ENCODE measurements at regions not wholly inside any gene's neighbourhood (a gene's known extent, or its start where the extent isn't known, plus 50 kb on each side); places are given as distances from the start of the nearest gene placed in this dataset.
"Not testable (repeated sequence)": the region's sequence is repeated elsewhere in the genome, so short reads cannot be mapped to it uniquely, and the experiment has no call there.

DNA sequence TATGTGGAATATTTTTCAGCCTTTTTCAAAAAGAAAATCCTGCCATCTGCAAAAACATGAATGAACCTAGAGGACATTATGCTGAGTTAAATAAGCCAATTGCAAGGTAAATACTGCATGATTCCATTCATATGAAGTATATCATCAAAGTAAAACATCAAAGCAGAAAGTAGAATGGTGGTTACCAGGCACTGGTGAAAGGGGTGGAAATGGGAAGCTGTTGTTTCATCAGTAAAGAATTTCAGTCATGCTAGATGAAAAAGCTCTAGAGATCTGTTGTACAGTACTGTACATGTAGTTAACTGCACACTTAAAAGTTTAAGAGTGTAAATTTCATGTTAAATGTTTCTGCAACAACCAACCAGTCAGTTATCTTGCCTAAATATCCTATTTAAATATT is 196.8 kb upstream of the ADGRL3 start:
- peaks cover 3 to 6% of the 10 kb centered on the region in 2 donors for H3K9me3 ChIP-seq (ENCODE audit: control insufficient read depth in 2 of 2, low read length in 2 of 2)
- no peak overlapping the region for H3K27ac ChIP-seq (ENCODE audit: low read depth in 2 of 2, low read length in 2 of 2)
- H3K27me3 ChIP-seq (ENCODE audit: control insufficient read depth in 2 of 2, insufficient read depth in 2 of 2, low read length in 2 of 2) = no peaks in the 10 kb centered on the region
- no peaks in the 10 kb centered on the region for H3K4me1 ChIP-seq (ENCODE audit: control insufficient read depth in 2 of 2, insufficient read depth in 2 of 2, low read length in 2 of 2)
- H3K9ac ChIP-seq (ENCODE audit: low read depth in 1 of 2, low read length in 2 of 2) = no peak overlapping the region
- H3K36me3 ChIP-seq (ENCODE audit: control insufficient read depth in 2 of 2, insufficient read depth in 2 of 2, low read length in 2 of 2) = no peaks in the 10 kb centered on the region
- H3K4me3 ChIP-seq (ENCODE audit: low read length in 2 of 2) = no peak overlapping the region

DNA sequence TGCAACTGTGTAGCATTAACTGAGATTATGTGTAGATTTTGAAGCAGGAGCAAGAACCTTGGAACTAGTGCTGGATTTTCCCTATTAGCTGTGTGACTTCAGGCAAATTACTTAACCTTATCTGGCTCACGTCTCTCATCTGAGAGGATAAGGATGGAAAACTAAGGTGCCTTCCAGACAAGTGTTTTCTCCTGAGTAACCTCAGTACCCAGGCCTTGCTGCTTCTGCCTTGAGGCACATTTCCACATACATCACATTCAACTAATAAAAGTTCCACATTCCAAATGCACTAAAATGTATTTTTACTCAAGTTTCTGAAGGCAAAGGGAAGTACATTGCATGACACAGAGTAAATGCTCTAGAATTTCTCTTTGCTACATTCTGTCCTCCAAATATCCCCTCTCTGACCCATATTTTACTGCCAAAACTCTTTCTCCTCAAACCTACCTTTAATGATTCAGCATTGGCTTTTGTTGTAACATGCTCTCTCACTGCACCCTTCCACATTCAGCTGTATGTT is 195.4 kb upstream of the ADGRL3 start:
- Histone ChIP-seq H3K27ac (ENCODE audit: low read depth in 2 of 2, low read length in 2 of 2) (no peak overlapping the region), H3K27me3 (ENCODE audit: control insufficient read depth in 2 of 2, insufficient read depth in 2 of 2, low read length in 2 of 2) (no peaks in the 10 kb centered on the region), H3K9me3 (ENCODE audit: control insufficient read depth in 2 of 2, low read length in 2 of 2) (peaks cover 3% of the 10 kb centered on the region in 2 donors), H3K4me3 (ENCODE audit: low read length in 2 of 2) (no peak overlapping the region), H3K4me1 (ENCODE audit: control insufficient read depth in 2 of 2, insufficient read depth in 2 of 2, low read length in 2 of 2) (no peaks in the 10 kb centered on the region), H3K36me3 (ENCODE audit: control insufficient read depth in 2 of 2, insufficient read depth in 2 of 2, low read length in 2 of 2) (no peaks in the 10 kb centered on the region), H3K9ac (ENCODE audit: low read depth in 1 of 2, low read length in 2 of 2) (no peak overlapping the region)

DNA sequence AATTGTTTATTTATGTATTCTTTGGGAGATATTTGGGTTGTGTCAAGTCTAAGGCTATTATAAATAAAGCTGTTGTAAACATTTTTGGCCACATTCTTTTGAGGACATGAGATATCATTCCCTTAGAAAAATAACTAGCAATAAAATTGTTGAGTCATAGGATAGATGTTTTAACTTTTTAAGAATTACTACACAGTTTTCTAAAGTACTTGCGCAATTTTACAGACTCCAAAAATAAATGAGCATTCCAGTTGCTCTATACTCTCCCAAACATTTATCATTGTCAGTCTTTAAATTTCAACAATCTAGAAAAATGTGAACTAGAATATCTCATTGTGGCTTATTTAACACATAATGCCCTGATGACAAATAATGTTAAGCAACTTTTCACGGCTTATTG is 189.1 kb upstream of the ADGRL3 start:
- H3K9ac ChIP-seq (ENCODE audit: low read depth in 1 of 2, low read length in 2 of 2) = no peak overlapping the region
- H3K27ac ChIP-seq (ENCODE audit: low read depth in 2 of 2, low read length in 2 of 2) = no peak overlapping the region
- no peaks in the 10 kb centered on the region for H3K36me3 ChIP-seq (ENCODE audit: control insufficient read depth in 2 of 2, insufficient read depth in 2 of 2, low read length in 2 of 2)
- H3K9me3 ChIP-seq (ENCODE audit: control insufficient read depth in 2 of 2, low read length in 2 of 2) = peaks cover 0 to 3% of the 10 kb centered on the region in 2 donors
- no peaks in the 10 kb centered on the region for H3K27me3 ChIP-seq (ENCODE audit: control insufficient read depth in 2 of 2, insufficient read depth in 2 of 2, low read length in 2 of 2)
- no peak overlapping the region for H3K4me3 ChIP-seq (ENCODE audit: low read length in 2 of 2)
- H3K4me1 ChIP-seq (ENCODE audit: control insufficient read depth in 2 of 2, insufficient read depth in 2 of 2, low read length in 2 of 2) = no peaks in the 10 kb centered on the region

DNA sequence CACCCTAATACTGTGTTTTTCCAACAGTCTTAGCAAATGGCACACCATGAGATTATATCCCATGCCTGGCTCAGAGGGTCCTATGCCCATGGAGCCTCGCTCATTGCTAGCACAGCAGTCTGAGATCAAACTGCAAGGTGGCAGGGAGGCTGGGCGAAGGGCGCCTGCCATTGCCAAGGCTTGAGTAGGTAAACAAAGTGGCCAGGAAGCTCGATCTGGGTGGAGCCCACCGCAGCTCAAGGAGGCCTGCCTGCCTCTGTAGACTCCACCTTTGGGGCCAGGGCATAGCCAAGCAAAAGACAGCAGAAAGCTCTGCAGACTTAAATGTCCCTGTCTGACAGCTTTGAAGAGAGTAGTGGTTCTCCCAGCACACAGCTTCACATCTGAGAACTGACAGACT is 188.2 kb upstream of the ADGRL3 start:
- not testable (repeated sequence) for H3K27ac ChIP-seq (ENCODE audit: low read depth in 2 of 2, low read length in 2 of 2); H3K9ac ChIP-seq (ENCODE audit: low read depth in 1 of 2, low read length in 2 of 2); H3K36me3 ChIP-seq (ENCODE audit: control insufficient read depth in 2 of 2, insufficient read depth in 2 of 2, low read length in 2 of 2); H3K27me3 ChIP-seq (ENCODE audit: control insufficient read depth in 2 of 2, insufficient read depth in 2 of 2, low read length in 2 of 2); H3K4me3 ChIP-seq (ENCODE audit: low read length in 2 of 2); H3K9me3 ChIP-seq (ENCODE audit: control insufficient read depth in 2 of 2, low read length in 2 of 2); H3K4me1 ChIP-seq (ENCODE audit: control insufficient read depth in 2 of 2, insufficient read depth in 2 of 2, low read length in 2 of 2)

DNA sequence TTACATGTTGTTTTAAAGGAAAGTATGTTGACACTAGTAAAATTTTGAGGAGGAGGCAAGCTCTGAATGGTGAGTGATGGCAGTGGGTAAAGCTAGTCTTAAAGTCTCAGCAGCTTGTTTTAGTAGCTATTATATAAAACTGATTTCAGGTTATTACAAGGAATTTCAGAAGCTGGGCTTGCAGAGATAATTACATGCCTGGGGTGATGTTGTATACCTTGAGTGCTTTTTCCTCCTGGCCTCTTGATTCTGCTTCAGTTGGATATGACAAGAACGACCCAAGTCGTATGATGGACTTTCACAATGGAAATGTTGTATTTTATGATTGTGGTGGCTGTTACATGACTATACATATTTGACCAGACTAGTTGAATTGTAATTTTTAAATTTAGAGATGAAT is 175.5 kb upstream of the ADGRL3 start:
- Histone ChIP-seq H3K9ac (ENCODE audit: low read depth in 1 of 2, low read length in 2 of 2) (no peak overlapping the region), H3K4me1 (ENCODE audit: control insufficient read depth in 2 of 2, insufficient read depth in 2 of 2, low read length in 2 of 2) (no peaks in the 10 kb centered on the region), H3K27ac (ENCODE audit: low read depth in 2 of 2, low read length in 2 of 2) (no peak overlapping the region), H3K36me3 (ENCODE audit: control insufficient read depth in 2 of 2, insufficient read depth in 2 of 2, low read length in 2 of 2) (no peaks in the 10 kb centered on the region), H3K27me3 (ENCODE audit: control insufficient read depth in 2 of 2, insufficient read depth in 2 of 2, low read length in 2 of 2) (no peaks in the 10 kb centered on the region), H3K9me3 (ENCODE audit: control insufficient read depth in 2 of 2, low read length in 2 of 2) (no peaks in the 10 kb centered on the region), H3K4me3 (ENCODE audit: low read length in 2 of 2) (no peak overlapping the region)

DNA sequence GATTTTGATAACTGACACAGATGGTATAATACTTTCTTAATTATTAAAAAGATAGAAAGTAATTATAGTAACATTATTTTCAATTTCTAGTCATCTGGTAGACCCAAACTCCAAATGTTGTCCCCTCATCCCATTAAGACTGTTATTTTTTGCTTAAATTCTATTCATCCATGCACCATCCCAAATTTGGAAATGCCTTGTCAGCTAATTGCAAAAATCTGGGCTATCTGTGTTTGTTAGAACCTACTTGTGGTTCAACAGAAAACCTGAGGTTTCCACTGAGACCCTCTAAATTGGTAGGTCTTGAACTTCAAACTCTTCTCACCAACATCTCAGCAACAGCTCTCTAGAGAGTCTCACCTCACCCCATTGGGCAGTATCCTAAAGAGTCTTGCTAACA is 172.2 kb upstream of the ADGRL3 start:
- no peaks in the 10 kb centered on the region for H3K36me3 ChIP-seq (ENCODE audit: control insufficient read depth in 2 of 2, insufficient read depth in 2 of 2, low read length in 2 of 2)
- H3K27ac ChIP-seq (ENCODE audit: low read depth in 2 of 2, low read length in 2 of 2) = no peak overlapping the region
- H3K27me3 ChIP-seq (ENCODE audit: control insufficient read depth in 2 of 2, insufficient read depth in 2 of 2, low read length in 2 of 2) = no peaks in the 10 kb centered on the region
- no peaks in the 10 kb centered on the region for H3K4me1 ChIP-seq (ENCODE audit: control insufficient read depth in 2 of 2, insufficient read depth in 2 of 2, low read length in 2 of 2)
- H3K9me3 ChIP-seq (ENCODE audit: control insufficient read depth in 2 of 2, low read length in 2 of 2) = no peaks in the 10 kb centered on the region
- no peak overlapping the region for H3K4me3 ChIP-seq (ENCODE audit: low read length in 2 of 2)
- H3K9ac ChIP-seq (ENCODE audit: low read depth in 1 of 2, low read length in 2 of 2) = no peak overlapping the region

DNA sequence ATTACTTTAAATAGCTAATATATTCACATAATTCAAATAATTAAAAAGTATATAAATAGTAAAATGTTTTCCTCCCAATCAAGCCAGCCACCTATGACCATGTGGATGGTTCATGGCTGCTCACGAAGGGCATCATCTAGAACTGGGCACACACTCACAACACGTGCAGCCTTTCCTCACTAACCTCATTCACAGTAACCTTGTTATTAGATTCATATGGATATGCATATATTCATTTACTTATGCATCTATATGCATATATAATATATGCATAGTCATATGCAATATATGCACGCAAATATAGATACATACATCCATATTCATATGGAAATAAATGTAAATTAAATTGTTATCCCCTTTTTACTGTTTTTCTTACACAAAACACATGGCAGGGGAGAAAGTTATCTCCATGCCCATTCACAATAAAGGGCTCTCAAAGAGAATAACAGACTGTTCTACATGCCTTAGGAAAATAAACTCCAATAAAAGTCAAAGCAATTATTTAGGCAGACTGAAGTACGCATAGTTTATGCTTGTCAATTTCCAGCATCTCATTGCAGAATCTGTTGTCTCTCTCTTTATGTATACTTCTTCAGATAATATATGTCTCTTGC is 163.9 kb upstream of the ADGRL3 start:
- no peaks in the 10 kb centered on the region for H3K36me3 ChIP-seq (ENCODE audit: control insufficient read depth in 2 of 2, insufficient read depth in 2 of 2, low read length in 2 of 2)
- no peaks in the 10 kb centered on the region for H3K27me3 ChIP-seq (ENCODE audit: control insufficient read depth in 2 of 2, insufficient read depth in 2 of 2, low read length in 2 of 2)
- no peak overlapping the region for H3K9ac ChIP-seq (ENCODE audit: low read depth in 1 of 2, low read length in 2 of 2)
- H3K27ac ChIP-seq (ENCODE audit: low read depth in 2 of 2, low read length in 2 of 2) = no peak overlapping the region
- H3K9me3 ChIP-seq (ENCODE audit: control insufficient read depth in 2 of 2, low read length in 2 of 2) = no peaks in the 10 kb centered on the region
- H3K4me1 ChIP-seq (ENCODE audit: control insufficient read depth in 2 of 2, insufficient read depth in 2 of 2, low read length in 2 of 2) = no peaks in the 10 kb centered on the region
- no peak overlapping the region for H3K4me3 ChIP-seq (ENCODE audit: low read length in 2 of 2)

DNA sequence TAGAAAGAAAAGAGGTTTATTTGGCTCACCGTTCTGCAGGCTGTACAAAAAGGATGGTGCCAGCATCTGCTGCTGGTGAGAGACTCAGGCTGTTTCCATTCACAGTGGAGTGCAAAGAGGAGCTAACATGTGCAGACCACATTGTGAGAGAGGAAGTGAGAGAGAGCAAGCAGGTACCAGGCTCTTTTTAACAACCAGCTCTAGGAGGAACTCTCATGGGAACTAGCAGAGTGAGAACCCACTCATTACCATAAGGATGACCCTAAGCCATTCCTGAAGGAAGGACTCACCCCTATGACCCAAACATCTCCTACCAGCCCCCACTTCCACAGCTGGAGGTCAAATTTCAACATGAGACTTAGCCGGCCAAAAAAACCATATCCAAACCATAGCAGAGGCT is 158.6 kb upstream of the ADGRL3 start:
- no peak overlapping the region for H3K4me3 ChIP-seq (ENCODE audit: low read length in 2 of 2)
- H3K4me1 ChIP-seq (ENCODE audit: control insufficient read depth in 2 of 2, insufficient read depth in 2 of 2, low read length in 2 of 2) = no peaks in the 10 kb centered on the region
- H3K9ac ChIP-seq (ENCODE audit: low read depth in 1 of 2, low read length in 2 of 2) = no peak overlapping the region
- H3K36me3 ChIP-seq (ENCODE audit: control insufficient read depth in 2 of 2, insufficient read depth in 2 of 2, low read length in 2 of 2) = no peaks in the 10 kb centered on the region
- no peaks in the 10 kb centered on the region for H3K27me3 ChIP-seq (ENCODE audit: control insufficient read depth in 2 of 2, insufficient read depth in 2 of 2, low read length in 2 of 2)
- no peaks in the 10 kb centered on the region for H3K9me3 ChIP-seq (ENCODE audit: control insufficient read depth in 2 of 2, low read length in 2 of 2)
- no peak overlapping the region for H3K27ac ChIP-seq (ENCODE audit: low read depth in 2 of 2, low read length in 2 of 2)

DNA sequence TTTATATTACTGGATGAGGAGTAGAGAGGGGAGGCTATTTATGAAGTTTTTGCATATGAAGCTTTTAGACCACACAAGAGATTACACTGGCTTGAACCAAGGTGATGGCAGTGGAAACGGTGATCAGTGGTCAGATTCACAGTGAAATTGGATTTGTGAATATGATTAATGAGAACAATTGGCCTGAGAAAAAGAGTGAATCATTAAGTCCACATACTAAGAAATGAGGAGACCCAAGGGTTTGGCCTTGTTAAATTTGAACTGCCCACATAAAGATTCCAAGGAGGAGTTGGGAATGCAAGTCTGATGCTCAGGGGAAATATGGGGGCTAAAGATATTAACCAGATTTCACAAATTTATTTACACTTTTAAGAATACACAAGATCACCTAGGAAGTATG is 155.3 kb upstream of the ADGRL3 start:
- no peak overlapping the region for H3K4me3 ChIP-seq (ENCODE audit: low read length in 2 of 2)
- H3K9ac ChIP-seq (ENCODE audit: low read depth in 1 of 2, low read length in 2 of 2) = no peak overlapping the region
- no peaks in the 10 kb centered on the region for H3K4me1 ChIP-seq (ENCODE audit: control insufficient read depth in 2 of 2, insufficient read depth in 2 of 2, low read length in 2 of 2)
- no peaks in the 10 kb centered on the region for H3K9me3 ChIP-seq (ENCODE audit: control insufficient read depth in 2 of 2, low read length in 2 of 2)
- H3K36me3 ChIP-seq (ENCODE audit: control insufficient read depth in 2 of 2, insufficient read depth in 2 of 2, low read length in 2 of 2) = no peaks in the 10 kb centered on the region
- no peak overlapping the region for H3K27ac ChIP-seq (ENCODE audit: low read depth in 2 of 2, low read length in 2 of 2)
- H3K27me3 ChIP-seq (ENCODE audit: control insufficient read depth in 2 of 2, insufficient read depth in 2 of 2, low read length in 2 of 2) = no peaks in the 10 kb centered on the region

DNA sequence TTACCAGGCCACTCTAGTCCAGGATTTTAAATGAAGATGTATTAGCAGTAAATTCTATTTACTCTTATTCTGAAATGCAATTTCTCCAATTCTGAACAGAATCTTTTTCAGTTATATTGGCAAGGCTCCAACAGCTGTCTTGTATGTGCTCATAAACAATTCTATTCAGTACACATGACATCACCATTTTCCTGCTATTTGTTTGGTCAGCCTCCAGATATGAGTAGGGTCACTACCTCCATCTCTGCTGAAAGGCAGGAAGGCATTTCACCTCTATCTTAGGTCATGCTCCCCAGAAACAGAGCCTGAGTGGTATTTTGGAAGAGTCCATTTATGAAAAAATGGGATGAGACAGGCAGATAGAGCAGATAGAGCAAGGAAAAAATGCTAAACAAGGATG is 151.1 kb upstream of the ADGRL3 start:
- Histone ChIP-seq H3K27ac (ENCODE audit: low read depth in 2 of 2, low read length in 2 of 2) (no peak overlapping the region), H3K27me3 (ENCODE audit: control insufficient read depth in 2 of 2, insufficient read depth in 2 of 2, low read length in 2 of 2) (no peaks in the 10 kb centered on the region), H3K4me3 (ENCODE audit: low read length in 2 of 2) (no peak overlapping the region), H3K9ac (ENCODE audit: low read depth in 1 of 2, low read length in 2 of 2) (no peak overlapping the region), H3K36me3 (ENCODE audit: control insufficient read depth in 2 of 2, insufficient read depth in 2 of 2, low read length in 2 of 2) (no peaks in the 10 kb centered on the region), H3K9me3 (ENCODE audit: control insufficient read depth in 2 of 2, low read length in 2 of 2) (no peaks in the 10 kb centered on the region), H3K4me1 (ENCODE audit: control insufficient read depth in 2 of 2, insufficient read depth in 2 of 2, low read length in 2 of 2) (no peaks in the 10 kb centered on the region)

DNA sequence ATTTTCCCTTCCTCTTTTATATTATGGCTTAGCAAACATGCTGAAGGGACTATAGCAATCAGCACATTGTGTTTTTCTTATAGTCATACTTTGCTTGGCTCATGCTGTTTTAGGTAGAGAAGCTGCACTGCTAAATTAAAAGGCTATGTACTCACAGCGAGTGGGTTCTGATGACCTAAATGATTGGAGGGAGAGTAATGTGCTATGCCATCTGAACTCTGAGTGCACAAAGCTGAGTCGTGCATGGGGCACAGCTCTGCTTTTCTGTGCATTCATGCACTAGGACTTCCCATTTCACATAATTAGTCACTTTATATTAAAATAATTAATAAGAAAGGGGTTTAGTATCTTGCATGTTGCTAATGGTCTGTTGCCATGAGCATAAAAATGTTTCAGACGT is 132.7 kb upstream of the ADGRL3 start:
- Histone ChIP-seq H3K36me3 (ENCODE audit: control insufficient read depth in 2 of 2, insufficient read depth in 2 of 2, low read length in 2 of 2) (no peaks in the 10 kb centered on the region), H3K4me1 (ENCODE audit: control insufficient read depth in 2 of 2, insufficient read depth in 2 of 2, low read length in 2 of 2) (no peaks in the 10 kb centered on the region), H3K9ac (ENCODE audit: low read depth in 1 of 2, low read length in 2 of 2) (no peak overlapping the region), H3K9me3 (ENCODE audit: control insufficient read depth in 2 of 2, low read length in 2 of 2) (no peaks in the 10 kb centered on the region), H3K4me3 (ENCODE audit: low read length in 2 of 2) (no peak overlapping the region), H3K27me3 (ENCODE audit: control insufficient read depth in 2 of 2, insufficient read depth in 2 of 2, low read length in 2 of 2) (no peaks in the 10 kb centered on the region), H3K27ac (ENCODE audit: low read depth in 2 of 2, low read length in 2 of 2) (no peak overlapping the region)

All from mucosa of rectum (tissue), 2 donors.